IMR-90 (cell line): ENCODE measurements at regions not wholly inside any gene's neighbourhood (a gene's known extent, or its start where the extent isn't known, plus 50 kb on each side); places are given as distances from the start of the nearest gene placed in this dataset.

ENCODE experiments used
- ATAC-seq: fragments of 200-7000 bp; cut with Tn5 transposase; 2 replicates; pipeline ENCODE4 v1.9.1; 2020; ENCODE audit warnings: low read depth, mild to moderate bottlenecking, moderate library complexity
- BruUV-seq: library from RNA; stranded (reverse); fragments of 400-500 nt; replicated peaks from 2 replicates; lab custom pipeline; 2021; lab: Mats Ljungman, UMichigan
- CTCF ChIA-PET: fragments of 300-600 bp; formaldehyde crosslinking; extraction: SDS; loops from one replicate; lab custom pipeline; 2021; ENCODE audit warnings: antibody characterized with exemption; lab: Yijun Ruan, JAX
- POLR2A ChIA-PET: fragments of 300-600 bp; sonication (Branson Sonifier 250); formaldehyde crosslinking; loops from one replicate; lab custom pipeline; 2022; ENCODE audit warnings: antibody characterized with exemption; ENCODE audit not compliant: unreplicated experiment; lab: Charles Lee
- DNase-seq: peaks from one replicate; pipeline ENCODE4 v3.0.0; 2013
- H2AFZ ChIP-seq: replicated peaks from 2 replicates; pipeline ENCODE3; 2013; ENCODE audit warnings: low read length, mild to moderate bottlenecking; ENCODE audit not compliant: poor library complexity
- H2AK5ac ChIP-seq: 2 replicates; pipeline ENCODE4 v1.6.1; 2013; ENCODE audit warnings: low read depth, low read length, inconsistent platforms
- H2AK9ac ChIP-seq: replicated peaks from 2 replicates; pipeline ENCODE3; 2013; ENCODE audit warnings: mild to moderate bottlenecking, low read depth, low read length, moderate library complexity; ENCODE audit not compliant: poor library complexity
- H2BK120ac ChIP-seq: 2 replicates; pipeline ENCODE4 v1.6.1; 2013; ENCODE audit warnings: low read depth, low read length, inconsistent platforms
- H2BK15ac ChIP-seq: 3 replicates; pipeline ENCODE4 v1.6.1; 2013; ENCODE audit warnings: low read depth, low read length, inconsistent platforms
- H2BK20ac ChIP-seq: 2 replicates; pipeline ENCODE4 v1.6.1; 2013; ENCODE audit warnings: low read depth, mild to moderate bottlenecking, inconsistent platforms, low read length, moderate library complexity
- H2BK5ac ChIP-seq: 2 replicates; pipeline ENCODE4 v1.6.1; 2013; ENCODE audit warnings: mild to moderate bottlenecking, low read depth, low read length, inconsistent platforms; ENCODE audit not compliant: poor library complexity, severe bottlenecking
- H3K14ac ChIP-seq: replicated peaks from 2 replicates; pipeline ENCODE4 v1.6.1; 2013; ENCODE audit warnings: low read depth, low read length, inconsistent platforms
- H3K18ac ChIP-seq: 2 replicates; pipeline ENCODE4 v1.6.1; 2013; ENCODE audit warnings: low read depth, low read length, control low read depth
- H3K23ac ChIP-seq: 2 replicates; pipeline ENCODE4 v1.6.1; 2013; ENCODE audit warnings: low read depth, low read length, inconsistent platforms
- H3K27ac ChIP-seq: 2 replicates; pipeline ENCODE4 v1.5.1; 2013; ENCODE audit warnings: mild to moderate bottlenecking, control low read depth, low read length; ENCODE audit not compliant: insufficient read depth
- H3K27me3 ChIP-seq: 2 replicates; pipeline ENCODE4 v1.6.1; 2013; ENCODE audit warnings: low read length; ENCODE audit not compliant: control insufficient read depth, insufficient read depth
- H3K36me3 ChIP-seq: 2 replicates; pipeline ENCODE4 v1.6.1; 2013; ENCODE audit warnings: low read length, mixed read lengths; ENCODE audit not compliant: control insufficient read depth, insufficient read depth
- H3K4ac ChIP-seq: 2 replicates; pipeline ENCODE4 v1.6.1; 2013; ENCODE audit warnings: low read depth, low read length, inconsistent platforms
- H3K4me1 ChIP-seq: 2 replicates; pipeline ENCODE4 v1.6.1; 2013; ENCODE audit warnings: low read length, mixed read lengths; ENCODE audit not compliant: control insufficient read depth, insufficient read depth
- H3K4me2 ChIP-seq: 2 replicates; pipeline ENCODE4 v1.6.1; 2013; ENCODE audit warnings: low read depth, mild to moderate bottlenecking, control low read depth, low read length, moderate library complexity
- H3K4me3 ChIP-seq: 2 replicates; pipeline ENCODE4 v1.5.1; 2013; ENCODE audit warnings: low read depth, mild to moderate bottlenecking, control low read depth, low read length, moderate library complexity; ENCODE audit not compliant: insufficient read depth
- H3K56ac ChIP-seq: 2 replicates; pipeline ENCODE4 v1.6.1; 2013; ENCODE audit warnings: low read length, inconsistent platforms; ENCODE audit not compliant: insufficient read depth; ENCODE audit errors: extremely low read depth
- H3K79me1 ChIP-seq, 2 experiments: 2 replicates each; pipeline ENCODE4 v1.6.1; 2013; ENCODE audit warnings: low read length in 2 of 2, inconsistent platforms in 1 of 2, low read depth in 1 of 2
- H3K9ac ChIP-seq: 2 replicates; pipeline ENCODE4 v1.6.1; 2013; ENCODE audit warnings: low read depth, low read length, control low read depth
- H3K9me1 ChIP-seq: 2 replicates; pipeline ENCODE4 v1.6.1; 2013; ENCODE audit warnings: low read length, inconsistent platforms; ENCODE audit not compliant: insufficient read depth
- H3K9me3 ChIP-seq: 2 replicates; pipeline ENCODE4 v1.6.1; 2013; ENCODE audit warnings: low read length; ENCODE audit not compliant: control insufficient read depth, insufficient read depth
- H4K20me1 ChIP-seq: 2 replicates; pipeline ENCODE4 v1.6.1; 2013; ENCODE audit warnings: low read length, inconsistent platforms; ENCODE audit not compliant: insufficient read depth
- H4K5ac ChIP-seq: 2 replicates; pipeline ENCODE4 v1.6.1; 2013; ENCODE audit warnings: mild to moderate bottlenecking, low read depth, low read length, control low read depth
- H4K8ac ChIP-seq, 2 experiments: 2 replicates each; pipeline ENCODE4 v1.6.1; 2013; ENCODE audit warnings: low read depth in 2 of 2, low read length in 2 of 2, control low read depth in 1 of 2, inconsistent platforms in 1 of 2
- H4K91ac ChIP-seq: 2 replicates; pipeline ENCODE4 v1.6.1; 2013; ENCODE audit warnings: low read depth, low read length, inconsistent platforms; ENCODE audit not compliant: insufficient read depth
- BHLHE40 ChIP-seq: fragments of 150-350 bp; IDR thresholded peaks from 2 replicates; pipeline ENCODE4 v1.6.1; 2016; ENCODE audit warnings: mild to moderate bottlenecking, low read depth, low read length
- CHD1 ChIP-seq: IDR thresholded peaks from 2 replicates; pipeline ENCODE4 v1.6.1; 2012; ENCODE audit warnings: low read depth, low read length, improper control_type of control experiment
- CTCF ChIP-seq: conservative IDR thresholded peaks from 2 replicates; pipeline ENCODE4 v1.5.1; 2012; ENCODE audit warnings: mild to moderate bottlenecking, low read depth, low read length, improper control_type of control experiment
- ELK1 ChIP-seq: fragments of 150-350 bp; IDR thresholded peaks from 2 replicates; pipeline ENCODE4 v1.6.1; 2016; ENCODE audit warnings: low read depth, mild to moderate bottlenecking, low read length, moderate library complexity, borderline replicate concordance
- MAFK ChIP-seq: IDR thresholded peaks from 2 replicates; pipeline ENCODE4 v1.6.1; 2012; ENCODE audit warnings: low read depth, low read length, improper control_type of control experiment
- MAZ ChIP-seq: IDR thresholded peaks from 2 replicates; pipeline ENCODE4 v1.6.1; 2012; ENCODE audit warnings: low read depth, mild to moderate bottlenecking, low read length, improper control_type of control experiment, moderate library complexity, borderline replicate concordance
- NFE2L2 ChIP-seq: fragments of 150-350 bp; IDR thresholded peaks from 2 replicates; pipeline ENCODE4 v1.6.1; 2016; ENCODE audit warnings: low read depth, mild to moderate bottlenecking, low read length
- POLR2A ChIP-seq: IDR thresholded peaks from 2 replicates; pipeline ENCODE4 v1.6.1; 2012; ENCODE audit warnings: mild to moderate bottlenecking, low read depth, low read length
- RAD21 ChIP-seq: IDR thresholded peaks from 2 replicates; pipeline ENCODE4 v1.6.1; 2012; ENCODE audit warnings: low read length, improper control_type of control experiment
- SMC3 ChIP-seq: fragments of 150-350 bp; IDR thresholded peaks from 2 replicates; pipeline ENCODE4 v1.6.1; 2016; ENCODE audit warnings: low read depth, mild to moderate bottlenecking, antibody characterized with exemption, low read length, moderate library complexity
- USF2 ChIP-seq: fragments of 150-350 bp; IDR thresholded peaks from 2 replicates; pipeline ENCODE4 v1.6.1; 2017; ENCODE audit warnings: mild to moderate bottlenecking, antibody characterized with exemption, low read length, low read depth
- WGBS, 2 experiments: methylation state at CpG; one replicate each; pipeline versions ENCODE4 v1.1.5 to v1.1.7; 2013; ENCODE audit warnings: missing lambda C conversion rate in 2 of 2; ENCODE audit not compliant: insufficient read length in 1 of 2; ENCODE audit errors: extremely low coverage in 2 of 2; 5-methylcytosine and 5-hydroxymethylcytosine counted together
- dilution Hi-C: fragments of 300-500 bp; cut with HindIII; formaldehyde crosslinking; loops from one replicate; pipeline ENCODE4 v1.14.3; 2018; ENCODE audit warnings: low sequenced_read_pairs; ENCODE audit not compliant: unreplicated experiment
- in situ Hi-C: fragments of 300-500 bp; cut with MboI; formaldehyde crosslinking; loops from 3 replicates; pipeline ENCODE4 v1.14.3; 2019; ENCODE audit warnings: low sequenced_read_pairs, inconsistent platforms, mixed read lengths
- intact Hi-C: fragments of 100-400 bp; cut with micrococcal nuclease; formaldehyde crosslinking; loops from 2 replicates; pipeline ENCODE4 v1.10.0; 2022

- ATAC-seq: no peak
- H4K5ac ChIP-seq: peak overlapping the region; percentile 25
- H2AFZ ChIP-seq: no peak overlapping the region
- H2BK5ac ChIP-seq: peak overlapping the region; percentile 74
- intact Hi-C loops: no loop called here
- no peaks in the 10 kb centered on the region for H4K20me1 ChIP-seq
- H2AK5ac ChIP-seq: peak overlapping the region; percentile 95
- H3K4me2 ChIP-seq: no peak overlapping the region
- H4K8ac ChIP-seq: peak overlapping the region; percentile 51 to 88; a peak in 3 of 4 replicates
- peak overlapping the region; percentile 57 for H3K27ac ChIP-seq
- peak overlapping the region; percentile 97 for H3K4ac ChIP-seq
- TF ChIP-seq NFE2L2: no peak
- TF ChIP-seq SMC3: no peak
- no peak for TF ChIP-seq CHD1
- no peak for TF ChIP-seq MAFK
- no peak for TF ChIP-seq RAD21
- no peak for TF ChIP-seq MAZ
- no peak for TF ChIP-seq POLR2A
- TF ChIP-seq USF2: no peak
- no peak for TF ChIP-seq CTCF
- TF ChIP-seq ELK1: no peak
- no peak for TF ChIP-seq BHLHE40
- CTCF ChIA-PET: interaction anchor here (0.7 kb wide), 1 partner anchor 470 kb away, joined by 3 read pairs; no protein-coding TSS in a partner anchor
- peak overlapping the region; percentile 33; the same call in 1 of the 2 replicates for H3K9ac ChIP-seq
- BruUV-seq: no TSS peak
- WGBS, 2 experiments: 95% methylated on average over 3 of the region's 5 CpGs; no CpG with 5 or more reads in 1 of the 2 experiments
- peak overlapping the region; percentile 96 for H2BK120ac ChIP-seq
- H3K18ac ChIP-seq: peak overlapping the region; percentile 34
- no peaks in the 10 kb centered on the region for H3K9me3 ChIP-seq
- H3K27me3 ChIP-seq: no peaks in the 10 kb centered on the region
- peaks cover 40% of the 10 kb centered on the region for H3K9me1 ChIP-seq
- no peak overlapping the region for H3K4me3 ChIP-seq
- H4K91ac ChIP-seq: peak overlapping the region; percentile 96
- peak overlapping the region; percentile 94 for H3K14ac ChIP-seq
- POLR2A ChIA-PET: no interaction called here
- H3K23ac ChIP-seq: peak overlapping the region; percentile 85
- H3K4me1 ChIP-seq: peaks cover 32% of the 10 kb centered on the region
- dilution Hi-C loops: no loop called here
- in situ Hi-C loops: no loop called here
- peak overlapping the region; percentile 62; the same call in 1 of the 2 replicates for H3K56ac ChIP-seq
- peak overlapping the region; percentile 71 for H2BK15ac ChIP-seq
- H2AK9ac ChIP-seq: peak overlapping the region; percentile 18
- H2BK20ac ChIP-seq: peak overlapping the region; percentile 96
- H3K79me1 ChIP-seq: peaks cover 0 to 39% of the 10 kb centered on the region in 2 experiments; a peak in 2 of 4 replicates
- H3K36me3 ChIP-seq: no peaks in the 10 kb centered on the region
- no peak for DNase-seq
Measured at GRCh38 chr10:31145986-31146385, 114.3 kb upstream of the ZNF438 start.
